Lung (tissue), 11 donors: ENCODE measurements at regions not wholly inside any gene's neighbourhood (a gene's known extent, or its start where the extent isn't known, plus 50 kb on each side); places are given as distances from the start of the nearest gene placed in this dataset.

Experiments
- ATAC-seq: fragments of 200-7000 bp; cut with Tn5 transposase; one replicate; pipeline ENCODE4 v1.9.1; 2020; ENCODE audit warnings: moderate number of reproducible peaks; ENCODE audit not compliant: insufficient read depth, low FRiP score
- DNase-seq, 3 donors: peaks; one replicate each; pipeline ENCODE4 v3.0.0-alpha.2; 2013 to 2017
- H3K27ac ChIP-seq, 2 donors: one replicate each; pipeline ENCODE4 v1.5.1; 2013; ENCODE audit warnings: mild to moderate bottlenecking in 2 of 2, moderate library complexity in 2 of 2, control low read depth in 1 of 2, inconsistent platforms in 1 of 2, low read depth in 1 of 2, low read length in 1 of 2
- H3K27me3 ChIP-seq, 3 donors: one replicate each; pipeline ENCODE4 v1.5.1; 2013; ENCODE audit warnings: low read length in 2 of 3; ENCODE audit not compliant: control insufficient read depth in 3 of 3, insufficient read depth in 3 of 3
- H3K36me3 ChIP-seq, 4 donors: one replicate each; pipeline ENCODE4 v1.5.1; 2013; ENCODE audit warnings: low read length in 4 of 4, mild to moderate bottlenecking in 1 of 4, moderate library complexity in 1 of 4; ENCODE audit not compliant: control insufficient read depth in 4 of 4, insufficient read depth in 4 of 4
- H3K4me1 ChIP-seq, 5 donors: one replicate each; pipeline ENCODE4 v1.5.1; 2013; ENCODE audit warnings: low read length in 5 of 5, mild to moderate bottlenecking in 2 of 5, moderate library complexity in 1 of 5; ENCODE audit not compliant: control insufficient read depth in 5 of 5, insufficient read depth in 5 of 5
- H3K4me3 ChIP-seq: one replicate; pipeline ENCODE4 v1.5.1; 2013; ENCODE audit warnings: mild to moderate bottlenecking, control low read depth, moderate library complexity
- H3K9ac ChIP-seq, 2 donors: one replicate each; pipeline ENCODE4 v1.5.1; 2013; ENCODE audit warnings: low read length in 2 of 2, control low read depth in 1 of 2; ENCODE audit not compliant: insufficient read depth in 1 of 2
- H3K9me3 ChIP-seq, 4 donors: one replicate each; pipeline ENCODE4 v1.5.1; 2013; ENCODE audit warnings: low read length in 3 of 4, mild to moderate bottlenecking in 1 of 4, moderate library complexity in 1 of 4; ENCODE audit not compliant: control insufficient read depth in 4 of 4, insufficient read depth in 3 of 4
- WGBS, 2 donors: extraction: QIAGEN DNeasy Blood & Tissue Kit; methylation state at CpG; one replicate each; pipeline ENCODE4 v1.1.7; 2013; 5-methylcytosine and 5-hydroxymethylcytosine counted together
- TF ChIP-seq, protein P1 (sequence below): IDR thresholded peaks from 2 replicates; pipeline ENCODE4 v1.5.1; 2012; ENCODE audit warnings: mild to moderate bottlenecking; ENCODE audit errors: control extremely low read depth, extremely low read depth
- donor health status: control.
- donor health status: control.
- donor health status: Bipolar disorder and iron deficiency.
- donor health status: healthy.
- donor health status: DM: yes; HTN: yes; CAD: no.

DNA sequence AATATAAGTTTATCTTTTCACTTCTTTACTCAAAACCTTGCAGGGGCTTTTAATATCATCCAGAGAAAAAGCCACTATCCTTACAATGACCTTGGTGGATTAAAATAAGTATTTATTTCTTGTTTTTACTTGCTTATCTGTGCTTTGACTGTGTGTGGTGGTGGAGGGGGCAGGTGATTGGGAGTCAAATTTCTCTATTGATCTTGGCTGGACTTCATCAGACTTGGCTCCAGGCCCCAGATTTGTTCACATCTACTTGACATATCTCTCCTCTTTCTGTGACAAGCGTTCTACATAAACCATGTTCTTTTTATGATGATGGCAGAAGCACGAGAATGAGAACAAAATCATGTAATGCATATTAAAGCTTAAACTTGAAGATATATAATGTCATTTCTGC is 670.8 kb downstream of the PCDH17 start:
- Histone ChIP-seq H3K4me1 (peaks cover 0 to 3% (median 0%) of the 10 kb centered on the region in 5 donors), H3K27ac (no peak overlapping the region), H3K27me3 (no peaks in the 10 kb centered on the region), H3K9ac (no peak overlapping the region), H3K4me3 (no peak overlapping the region), H3K36me3 (no peaks in the 10 kb centered on the region), H3K9me3 (no peaks in the 10 kb centered on the region)
- TF ChIP-seq, protein P1, sequence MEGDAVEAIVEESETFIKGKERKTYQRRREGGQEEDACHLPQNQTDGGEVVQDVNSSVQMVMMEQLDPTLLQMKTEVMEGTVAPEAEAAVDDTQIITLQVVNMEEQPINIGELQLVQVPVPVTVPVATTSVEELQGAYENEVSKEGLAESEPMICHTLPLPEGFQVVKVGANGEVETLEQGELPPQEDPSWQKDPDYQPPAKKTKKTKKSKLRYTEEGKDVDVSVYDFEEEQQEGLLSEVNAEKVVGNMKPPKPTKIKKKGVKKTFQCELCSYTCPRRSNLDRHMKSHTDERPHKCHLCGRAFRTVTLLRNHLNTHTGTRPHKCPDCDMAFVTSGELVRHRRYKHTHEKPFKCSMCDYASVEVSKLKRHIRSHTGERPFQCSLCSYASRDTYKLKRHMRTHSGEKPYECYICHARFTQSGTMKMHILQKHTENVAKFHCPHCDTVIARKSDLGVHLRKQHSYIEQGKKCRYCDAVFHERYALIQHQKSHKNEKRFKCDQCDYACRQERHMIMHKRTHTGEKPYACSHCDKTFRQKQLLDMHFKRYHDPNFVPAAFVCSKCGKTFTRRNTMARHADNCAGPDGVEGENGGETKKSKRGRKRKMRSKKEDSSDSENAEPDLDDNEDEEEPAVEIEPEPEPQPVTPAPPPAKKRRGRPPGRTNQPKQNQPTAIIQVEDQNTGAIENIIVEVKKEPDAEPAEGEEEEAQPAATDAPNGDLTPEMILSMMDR = no peak
- WGBS, 2 donors = 75 to 85% methylated on average over 2 of the region's 2 CpGs
- DNase-seq = no peak
- ATAC-seq = no peak

GRCh38 chr13:58306062-58306461 is 674.5 kb downstream of the PCDH17 start:
- Histone ChIP-seq H3K4me1 (no peaks in the 10 kb centered on the region), H3K4me3 (no peak overlapping the region), H3K36me3 (no peaks in the 10 kb centered on the region), H3K27ac (no peak overlapping the region), H3K9ac (no peak overlapping the region), H3K27me3 (no peaks in the 10 kb centered on the region), H3K9me3 (no peaks in the 10 kb centered on the region)
- no peak for DNase-seq
- WGBS, 2 donors = 88 to 97% methylated on average over 1 of the region's 1 CpG
- TF ChIP-seq, protein P1 = no peak
- no peak for ATAC-seq

DNA sequence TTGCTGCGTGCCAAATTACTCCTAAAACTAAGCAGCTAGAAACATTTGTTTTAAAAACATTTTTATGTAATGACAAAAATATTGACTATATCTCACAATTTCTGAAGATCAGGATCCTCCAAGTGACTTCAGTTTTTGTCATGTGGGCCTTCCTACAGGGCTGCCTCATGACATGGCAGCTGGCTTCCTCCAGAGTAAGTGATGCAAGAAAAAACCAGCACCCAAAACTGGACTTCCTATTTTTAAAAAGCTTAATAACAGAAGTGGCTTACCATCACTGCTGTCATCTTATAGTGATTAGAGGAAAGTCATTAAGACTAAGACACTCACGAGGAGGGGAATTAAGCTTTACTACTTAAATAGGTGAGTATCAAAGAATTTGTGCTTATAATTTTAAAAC is 681.7 kb downstream of the PCDH17 start:
- H3K9ac ChIP-seq = no peak overlapping the region
- H3K4me1 ChIP-seq = no peaks in the 10 kb centered on the region
- no peaks in the 10 kb centered on the region for H3K27me3 ChIP-seq
- no peaks in the 10 kb centered on the region for H3K9me3 ChIP-seq
- H3K27ac ChIP-seq = no peak overlapping the region
- DNase-seq (no peak), ATAC-seq (no peak)
- 59 to 74% methylated on average over 2 of the region's 2 CpGs for WGBS, 2 donors
- no peaks in the 10 kb centered on the region for H3K36me3 ChIP-seq
- H3K4me3 ChIP-seq = no peak overlapping the region
- TF ChIP-seq, protein P1 = no peak

- WGBS, 2 donors = 96 to 97% methylated on average over 50 of the region's 50 CpGs
- Histone ChIP-seq H3K9me3 (no peaks in the 10 kb centered on the region), H3K4me3 (no peak overlapping the region), H3K27ac (no peak overlapping the region), H3K27me3 (no peaks in the 10 kb centered on the region), H3K36me3 (no peaks in the 10 kb centered on the region), H3K9ac (no peak overlapping the region), H3K4me1 (no peaks in the 10 kb centered on the region)
- no peak for DNase-seq
- TF ChIP-seq, protein P1 = no peak
- no peak for ATAC-seq
These were observed 687.1 kb downstream of the PCDH17 start for GRCh38 chr13:58318495-58319167.
